ENCODE measurements at regions not wholly inside any gene's neighbourhood (a gene's known extent, or its start where the extent isn't known, plus 50 kb on each side); places are given as distances from the start of the nearest gene placed in this dataset.

GRCh38 chr10:52673468-52673867, 99.1 kb downstream of the MBL2 start:
- no peak for DNase-seq
- ChIA-PET POLR2A (no interaction called here), CTCF (interaction anchor here (1.2 kb wide), 1 partner anchor 24 kb away, joined by 3 read pairs; no protein-coding TSS in a partner anchor)
- Histone ChIP-seq H3K4me1 (ENCODE audit: control extremely low read depth in 1 of 4, control insufficient read depth in 4 of 4, insufficient read depth in 4 of 4, low read length in 3 of 4) (no peaks in the 10 kb centered on the region), H3K4me3 (ENCODE audit: control insufficient read depth in 1 of 7, extremely low read depth in 1 of 7, insufficient read depth in 4 of 7, low read depth in 2 of 7, low read length in 6 of 7) (no peak overlapping the region), H3K9me3 (ENCODE audit: control extremely low read depth in 1 of 5, control insufficient read depth in 4 of 5, insufficient read depth in 2 of 5, low read depth in 1 of 5, low read length in 4 of 5) (peaks cover 0 to 14% (median 3%) of the 10 kb centered on the region in 5 experiments), H3K36me3 (ENCODE audit: control insufficient read depth in 4 of 4, insufficient read depth in 4 of 4, low read length in 3 of 4) (peaks cover 0 to 4% (median 2%) of the 10 kb centered on the region in 4 experiments), H3K27me3 (replicated peaks in 2 of 5; ENCODE audit: control insufficient read depth in 4 of 5, insufficient read depth in 5 of 5, low read length in 4 of 5) (no peaks in the 10 kb centered on the region), H3K27ac (ENCODE audit: insufficient read depth in 1 of 2, low read depth in 1 of 2, low read length in 2 of 2, poor library complexity in 1 of 2, severe bottlenecking in 2 of 2) (no peak overlapping the region)
- 100% methylated on average over 1 of the region's 2 CpGs for WGBS (ENCODE audit: insufficient coverage)

- Histone ChIP-seq H3K4me1 (ENCODE audit: control extremely low read depth in 1 of 4, control insufficient read depth in 4 of 4, insufficient read depth in 4 of 4, low read length in 3 of 4) (no peaks in the 10 kb centered on the region), H3K9me3 (ENCODE audit: control extremely low read depth in 1 of 5, control insufficient read depth in 4 of 5, insufficient read depth in 2 of 5, low read depth in 1 of 5, low read length in 4 of 5) (peaks cover 0 to 11% (median 3%) of the 10 kb centered on the region in 5 experiments), H3K27me3 (replicated peaks in 2 of 5; ENCODE audit: control insufficient read depth in 4 of 5, insufficient read depth in 5 of 5, low read length in 4 of 5) (no peaks in the 10 kb centered on the region), H3K4me3 (ENCODE audit: control insufficient read depth in 1 of 7, extremely low read depth in 1 of 7, insufficient read depth in 4 of 7, low read depth in 2 of 7, low read length in 6 of 7) (no peak overlapping the region), H3K27ac (ENCODE audit: insufficient read depth in 1 of 2, low read depth in 1 of 2, low read length in 2 of 2, poor library complexity in 1 of 2, severe bottlenecking in 2 of 2) (no peak overlapping the region), H3K36me3 (ENCODE audit: control insufficient read depth in 4 of 4, insufficient read depth in 4 of 4, low read length in 3 of 4) (peaks cover 0 to 4% (median 2%) of the 10 kb centered on the region in 4 experiments)
- DNase-seq = no peak
- CTCF ChIA-PET = no interaction called here
- POLR2A ChIA-PET = no interaction called here
Measured at GRCh38 chr10:52674474-52674873, 98.1 kb downstream of the MBL2 start.

GRCh38 chr10:52677086-52677485, 95.5 kb downstream of the MBL2 start:
- no peak overlapping the region for H3K27ac ChIP-seq (ENCODE audit: insufficient read depth in 1 of 2, low read depth in 1 of 2, low read length in 2 of 2, poor library complexity in 1 of 2, severe bottlenecking in 2 of 2)
- H3K9me3 ChIP-seq (ENCODE audit: control extremely low read depth in 1 of 5, control insufficient read depth in 4 of 5, insufficient read depth in 2 of 5, low read depth in 1 of 5, low read length in 4 of 5) = peaks cover 0 to 6% (median 3%) of the 10 kb centered on the region in 5 experiments
- POLR2A ChIA-PET = interaction anchor here (0.6 kb wide), 1 partner anchor 397 kb away, joined by 3 read pairs; no protein-coding TSS in a partner anchor
- no peak for DNase-seq
- no peaks in the 10 kb centered on the region for H3K4me1 ChIP-seq (ENCODE audit: control extremely low read depth in 1 of 4, control insufficient read depth in 4 of 4, insufficient read depth in 4 of 4, low read length in 3 of 4)
- peaks cover 0 to 4% (median 2%) of the 10 kb centered on the region in 4 experiments for H3K36me3 ChIP-seq (ENCODE audit: control insufficient read depth in 4 of 4, insufficient read depth in 4 of 4, low read length in 3 of 4)
- WGBS (ENCODE audit: insufficient coverage) = 83% methylated on average over 1 of the region's 1 CpG
- H3K4me3 ChIP-seq (ENCODE audit: control insufficient read depth in 1 of 7, extremely low read depth in 1 of 7, insufficient read depth in 4 of 7, low read depth in 2 of 7, low read length in 6 of 7) = no peak overlapping the region
- H3K27me3 ChIP-seq (replicated peaks in 2 of 5; ENCODE audit: control insufficient read depth in 4 of 5, insufficient read depth in 5 of 5, low read length in 4 of 5) = no peaks in the 10 kb centered on the region
- CTCF ChIA-PET = interaction anchor here (1.0 kb wide), 1 partner anchor 33 kb away, joined by 3 read pairs; no protein-coding TSS in a partner anchor

GRCh38 chr10:52678611-52679010, 94.0 kb downstream of the MBL2 start:
- CTCF ChIA-PET = no interaction called here
- Histone ChIP-seq H3K27ac (ENCODE audit: insufficient read depth in 1 of 2, low read depth in 1 of 2, low read length in 2 of 2, poor library complexity in 1 of 2, severe bottlenecking in 2 of 2) (no peak overlapping the region), H3K4me3 (ENCODE audit: control insufficient read depth in 1 of 7, extremely low read depth in 1 of 7, insufficient read depth in 4 of 7, low read depth in 2 of 7, low read length in 6 of 7) (no peak overlapping the region), H3K4me1 (ENCODE audit: control extremely low read depth in 1 of 4, control insufficient read depth in 4 of 4, insufficient read depth in 4 of 4, low read length in 3 of 4) (no peaks in the 10 kb centered on the region), H3K36me3 (ENCODE audit: control insufficient read depth in 4 of 4, insufficient read depth in 4 of 4, low read length in 3 of 4) (peaks cover 0 to 4% (median 2%) of the 10 kb centered on the region in 4 experiments), H3K27me3 (replicated peaks in 2 of 5; ENCODE audit: control insufficient read depth in 4 of 5, insufficient read depth in 5 of 5, low read length in 4 of 5) (no peaks in the 10 kb centered on the region), H3K9me3 (ENCODE audit: control extremely low read depth in 1 of 5, control insufficient read depth in 4 of 5, insufficient read depth in 2 of 5, low read depth in 1 of 5, low read length in 4 of 5) (peaks cover 0 to 6% (median 2%) of the 10 kb centered on the region in 5 experiments)
- no peak for DNase-seq
- POLR2A ChIA-PET = no interaction called here
- WGBS (ENCODE audit: insufficient coverage) = 98% methylated on average over 4 of the region's 5 CpGs

DNA sequence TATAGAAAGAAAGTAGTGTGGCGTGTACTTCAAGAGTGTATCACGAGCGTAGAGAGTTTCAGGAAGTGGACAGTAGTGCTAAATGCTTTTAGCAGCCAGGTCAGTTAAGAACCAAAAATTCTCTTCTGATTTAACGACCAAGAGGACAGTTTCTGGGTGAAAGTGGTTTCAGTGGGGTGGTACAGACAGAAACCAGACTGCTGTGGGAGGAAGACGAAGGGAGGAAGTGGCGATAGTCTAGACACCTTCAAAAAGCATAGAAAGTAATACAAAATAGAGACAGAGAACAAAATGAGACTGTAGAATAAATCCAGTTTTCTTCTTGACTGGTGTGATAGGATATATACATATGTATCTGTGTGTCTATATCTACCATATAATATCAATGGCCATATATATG, 93.5 kb downstream of the MBL2 start:
- H3K9me3 ChIP-seq (ENCODE audit: control extremely low read depth in 1 of 5, control insufficient read depth in 4 of 5, insufficient read depth in 2 of 5, low read depth in 1 of 5, low read length in 4 of 5) = peaks cover 0 to 6% (median 2%) of the 10 kb centered on the region in 5 experiments
- H3K4me1 ChIP-seq (ENCODE audit: control extremely low read depth in 1 of 4, control insufficient read depth in 4 of 4, insufficient read depth in 4 of 4, low read length in 3 of 4) = no peaks in the 10 kb centered on the region
- H3K27ac ChIP-seq (ENCODE audit: insufficient read depth in 1 of 2, low read depth in 1 of 2, low read length in 2 of 2, poor library complexity in 1 of 2, severe bottlenecking in 2 of 2) = no peak overlapping the region
- H3K27me3 ChIP-seq (replicated peaks in 2 of 5; ENCODE audit: control insufficient read depth in 4 of 5, insufficient read depth in 5 of 5, low read length in 4 of 5) = no peaks in the 10 kb centered on the region
- WGBS (ENCODE audit: insufficient coverage) = 100% methylated on average over 3 of the region's 6 CpGs
- ChIA-PET CTCF (no interaction called here), POLR2A (no interaction called here)
- peaks cover 0 to 4% (median 2%) of the 10 kb centered on the region in 4 experiments for H3K36me3 ChIP-seq (ENCODE audit: control insufficient read depth in 4 of 4, insufficient read depth in 4 of 4, low read length in 3 of 4)
- DNase-seq = no peak
- H3K4me3 ChIP-seq (ENCODE audit: control insufficient read depth in 1 of 7, extremely low read depth in 1 of 7, insufficient read depth in 4 of 7, low read depth in 2 of 7, low read length in 6 of 7) = no peak overlapping the region

GRCh38 chr10:52682766-52683165, 89.8 kb downstream of the MBL2 start:
- ChIA-PET CTCF (no interaction called here), POLR2A (no interaction called here)
- Histone ChIP-seq H3K27ac (ENCODE audit: insufficient read depth in 1 of 2, low read depth in 1 of 2, low read length in 2 of 2, poor library complexity in 1 of 2, severe bottlenecking in 2 of 2) (no peak overlapping the region), H3K36me3 (ENCODE audit: control insufficient read depth in 4 of 4, insufficient read depth in 4 of 4, low read length in 3 of 4) (no peaks in the 10 kb centered on the region), H3K4me1 (ENCODE audit: control extremely low read depth in 1 of 4, control insufficient read depth in 4 of 4, insufficient read depth in 4 of 4, low read length in 3 of 4) (no peaks in the 10 kb centered on the region), H3K4me3 (ENCODE audit: control insufficient read depth in 1 of 7, extremely low read depth in 1 of 7, insufficient read depth in 4 of 7, low read depth in 2 of 7, low read length in 6 of 7) (no peak overlapping the region), H3K9me3 (ENCODE audit: control extremely low read depth in 1 of 5, control insufficient read depth in 4 of 5, insufficient read depth in 2 of 5, low read depth in 1 of 5, low read length in 4 of 5) (peaks cover 0 to 2% (median 0%) of the 10 kb centered on the region in 5 experiments), H3K27me3 (replicated peaks in 2 of 5; ENCODE audit: control insufficient read depth in 4 of 5, insufficient read depth in 5 of 5, low read length in 4 of 5) (no peaks in the 10 kb centered on the region)
- 100% methylated on average over 1 of the region's 1 CpG for WGBS (ENCODE audit: insufficient coverage)
- no peak for DNase-seq

GRCh38 chr10:52683776-52684175, 88.8 kb downstream of the MBL2 start:
- H3K27me3 ChIP-seq (replicated peaks in 2 of 5; ENCODE audit: control insufficient read depth in 4 of 5, insufficient read depth in 5 of 5, low read length in 4 of 5) = no peaks in the 10 kb centered on the region
- peaks cover 0 to 5% (median 0%) of the 10 kb centered on the region in 5 experiments for H3K9me3 ChIP-seq (ENCODE audit: control extremely low read depth in 1 of 5, control insufficient read depth in 4 of 5, insufficient read depth in 2 of 5, low read depth in 1 of 5, low read length in 4 of 5)
- no peak overlapping the region for H3K4me3 ChIP-seq (ENCODE audit: control insufficient read depth in 1 of 7, extremely low read depth in 1 of 7, insufficient read depth in 4 of 7, low read depth in 2 of 7, low read length in 6 of 7)
- no peaks in the 10 kb centered on the region for H3K4me1 ChIP-seq (ENCODE audit: control extremely low read depth in 1 of 4, control insufficient read depth in 4 of 4, insufficient read depth in 4 of 4, low read length in 3 of 4)
- H3K27ac ChIP-seq (ENCODE audit: insufficient read depth in 1 of 2, low read depth in 1 of 2, low read length in 2 of 2, poor library complexity in 1 of 2, severe bottlenecking in 2 of 2) = no peak overlapping the region
- CTCF ChIA-PET = interaction anchor here (0.7 to 0.9 kb wide), 2 partner anchors 15 to 38 kb away, joined by 3 read pairs; no protein-coding TSS in a partner anchor
- POLR2A ChIA-PET = no interaction called here
- WGBS (ENCODE audit: insufficient coverage) = 100% methylated on average over 1 of the region's 2 CpGs
- no peaks in the 10 kb centered on the region for H3K36me3 ChIP-seq (ENCODE audit: control insufficient read depth in 4 of 4, insufficient read depth in 4 of 4, low read length in 3 of 4)
- DNase-seq = no peak
